HG03060 (cell line): ENCODE measurements at regions not wholly inside any gene's neighbourhood (a gene's known extent, or its start where the extent isn't known, plus 50 kb on each side); places are given as distances from the start of the nearest gene placed in this dataset.
"Not testable (repeated sequence)": the region's sequence is repeated elsewhere in the genome, so short reads cannot be mapped to it uniquely, and the experiment has no call there.

Experiments
- ATAC-seq: cut with Tn5 transposase; IDR thresholded peaks from one replicate; pipeline ENCODE4 v1.9.1; 2021; ENCODE audit warnings: low read depth, moderate number of reproducible peaks; ENCODE audit not compliant: unreplicated experiment

- ATAC-seq = no peak
These were observed 157.9 kb downstream of the LY86 start for GRCh38 chr6:6746333-6746969.

- no peak for ATAC-seq
These were observed 158.4 kb downstream of the LY86 start for GRCh38 chr6:6746970-6747338.

- ATAC-seq = no peak
These were observed 158.9 kb downstream of the LY86 start for GRCh38 chr6:6747371-6747770.

GRCh38 chr6:6748001-6748400, 159.5 kb downstream of the LY86 start:
- no peak for ATAC-seq

GRCh38 chr6:6749702-6750491, 161.4 kb downstream of the LY86 start:
- no peak for ATAC-seq

- no peak for ATAC-seq
These were observed 162.2 kb downstream of the LY86 start for GRCh38 chr6:6750594-6751265.

- no peak for ATAC-seq
These were observed 162.7 kb downstream of the LY86 start for GRCh38 chr6:6751266-6751596.

GRCh38 chr6:6751619-6752023, 163.1 kb downstream of the LY86 start:
- no peak for ATAC-seq

- no peak for ATAC-seq
These were observed 163.6 kb downstream of the LY86 start for GRCh38 chr6:6752129-6752528.

GRCh38 chr6:6753301-6753700, 164.8 kb downstream of the LY86 start:
- ATAC-seq = no peak

- no peak for ATAC-seq
These were observed 168.0 kb downstream of the LY86 start for GRCh38 chr6:6756526-6756925.

GRCh38 chr6:6758546-6758914, 170.0 kb downstream of the LY86 start:
- ATAC-seq = no peak

- ATAC-seq = peak; percentile 60
These were observed 170.6 kb downstream of the LY86 start for GRCh38 chr6:6758915-6759654.

GRCh38 chr6:6760002-6760401, 171.5 kb downstream of the LY86 start:
- ATAC-seq = no peak

- ATAC-seq = not testable (repeated sequence)
These were observed 174.0 kb downstream of the LY86 start for GRCh38 chr6:6762566-6762965.

GRCh38 chr6:6764764-6765434, 176.4 kb downstream of the LY86 start:
- no peak for ATAC-seq

GRCh38 chr6:6766230-6766905, 177.8 kb downstream of the LY86 start:
- ATAC-seq = no peak

- no peak for ATAC-seq
These were observed 180.9 kb downstream of the LY86 start for GRCh38 chr6:6769466-6769865.

GRCh38 chr6:6771224-6771945, 182.9 kb downstream of the LY86 start:
- no peak for ATAC-seq
